IMR-90 (cell line): ENCODE measurements at regions not wholly inside any gene's neighbourhood (a gene's known extent, or its start where the extent isn't known, plus 50 kb on each side); places are given as distances from the start of the nearest gene placed in this dataset.

Source experiments
- ATAC-seq: fragments of 200-7000 bp; cut with Tn5 transposase; 2 replicates; pipeline ENCODE4 v1.9.1; 2020; ENCODE audit warnings: low read depth, mild to moderate bottlenecking, moderate library complexity
- BruUV-seq: library from RNA; stranded (reverse); fragments of 400-500 nt; replicated peaks from 2 replicates; lab custom pipeline; 2021; lab: Mats Ljungman, UMichigan
- CTCF ChIA-PET: fragments of 300-600 bp; formaldehyde crosslinking; extraction: SDS; loops from one replicate; lab custom pipeline; 2021; ENCODE audit warnings: antibody characterized with exemption; lab: Yijun Ruan, JAX
- POLR2A ChIA-PET: fragments of 300-600 bp; sonication (Branson Sonifier 250); formaldehyde crosslinking; loops from one replicate; lab custom pipeline; 2022; ENCODE audit warnings: antibody characterized with exemption; ENCODE audit not compliant: unreplicated experiment; lab: Charles Lee
- DNase-seq: peaks from one replicate; pipeline ENCODE4 v3.0.0; 2013
- H2AFZ ChIP-seq: replicated peaks from 2 replicates; pipeline ENCODE3; 2013; ENCODE audit warnings: low read length, mild to moderate bottlenecking; ENCODE audit not compliant: poor library complexity
- H2AK5ac ChIP-seq: 2 replicates; pipeline ENCODE4 v1.6.1; 2013; ENCODE audit warnings: low read depth, low read length, inconsistent platforms
- H2AK9ac ChIP-seq: replicated peaks from 2 replicates; pipeline ENCODE3; 2013; ENCODE audit warnings: mild to moderate bottlenecking, low read depth, low read length, moderate library complexity; ENCODE audit not compliant: poor library complexity
- H2BK120ac ChIP-seq: 2 replicates; pipeline ENCODE4 v1.6.1; 2013; ENCODE audit warnings: low read depth, low read length, inconsistent platforms
- H2BK15ac ChIP-seq: 3 replicates; pipeline ENCODE4 v1.6.1; 2013; ENCODE audit warnings: low read depth, low read length, inconsistent platforms
- H2BK20ac ChIP-seq: 2 replicates; pipeline ENCODE4 v1.6.1; 2013; ENCODE audit warnings: low read depth, mild to moderate bottlenecking, inconsistent platforms, low read length, moderate library complexity
- H2BK5ac ChIP-seq: 2 replicates; pipeline ENCODE4 v1.6.1; 2013; ENCODE audit warnings: mild to moderate bottlenecking, low read depth, low read length, inconsistent platforms; ENCODE audit not compliant: poor library complexity, severe bottlenecking
- H3K14ac ChIP-seq: replicated peaks from 2 replicates; pipeline ENCODE4 v1.6.1; 2013; ENCODE audit warnings: low read depth, low read length, inconsistent platforms
- H3K18ac ChIP-seq: 2 replicates; pipeline ENCODE4 v1.6.1; 2013; ENCODE audit warnings: low read depth, low read length, control low read depth
- H3K23ac ChIP-seq: 2 replicates; pipeline ENCODE4 v1.6.1; 2013; ENCODE audit warnings: low read depth, low read length, inconsistent platforms
- H3K27ac ChIP-seq: 2 replicates; pipeline ENCODE4 v1.5.1; 2013; ENCODE audit warnings: mild to moderate bottlenecking, control low read depth, low read length; ENCODE audit not compliant: insufficient read depth
- H3K27me3 ChIP-seq: 2 replicates; pipeline ENCODE4 v1.6.1; 2013; ENCODE audit warnings: low read length; ENCODE audit not compliant: control insufficient read depth, insufficient read depth
- H3K36me3 ChIP-seq: 2 replicates; pipeline ENCODE4 v1.6.1; 2013; ENCODE audit warnings: low read length, mixed read lengths; ENCODE audit not compliant: control insufficient read depth, insufficient read depth
- H3K4ac ChIP-seq: 2 replicates; pipeline ENCODE4 v1.6.1; 2013; ENCODE audit warnings: low read depth, low read length, inconsistent platforms
- H3K4me1 ChIP-seq: 2 replicates; pipeline ENCODE4 v1.6.1; 2013; ENCODE audit warnings: low read length, mixed read lengths; ENCODE audit not compliant: control insufficient read depth, insufficient read depth
- H3K4me2 ChIP-seq: 2 replicates; pipeline ENCODE4 v1.6.1; 2013; ENCODE audit warnings: low read depth, mild to moderate bottlenecking, control low read depth, low read length, moderate library complexity
- H3K4me3 ChIP-seq: 2 replicates; pipeline ENCODE4 v1.5.1; 2013; ENCODE audit warnings: low read depth, mild to moderate bottlenecking, control low read depth, low read length, moderate library complexity; ENCODE audit not compliant: insufficient read depth
- H3K56ac ChIP-seq: 2 replicates; pipeline ENCODE4 v1.6.1; 2013; ENCODE audit warnings: low read length, inconsistent platforms; ENCODE audit not compliant: insufficient read depth; ENCODE audit errors: extremely low read depth
- H3K79me1 ChIP-seq, 2 experiments: 2 replicates each; pipeline ENCODE4 v1.6.1; 2013; ENCODE audit warnings: low read length in 2 of 2, inconsistent platforms in 1 of 2, low read depth in 1 of 2
- H3K9ac ChIP-seq: 2 replicates; pipeline ENCODE4 v1.6.1; 2013; ENCODE audit warnings: low read depth, low read length, control low read depth
- H3K9me1 ChIP-seq: 2 replicates; pipeline ENCODE4 v1.6.1; 2013; ENCODE audit warnings: low read length, inconsistent platforms; ENCODE audit not compliant: insufficient read depth
- H3K9me3 ChIP-seq: 2 replicates; pipeline ENCODE4 v1.6.1; 2013; ENCODE audit warnings: low read length; ENCODE audit not compliant: control insufficient read depth, insufficient read depth
- H4K20me1 ChIP-seq: 2 replicates; pipeline ENCODE4 v1.6.1; 2013; ENCODE audit warnings: low read length, inconsistent platforms; ENCODE audit not compliant: insufficient read depth
- H4K5ac ChIP-seq: 2 replicates; pipeline ENCODE4 v1.6.1; 2013; ENCODE audit warnings: mild to moderate bottlenecking, low read depth, low read length, control low read depth
- H4K8ac ChIP-seq, 2 experiments: 2 replicates each; pipeline ENCODE4 v1.6.1; 2013; ENCODE audit warnings: low read depth in 2 of 2, low read length in 2 of 2, control low read depth in 1 of 2, inconsistent platforms in 1 of 2
- H4K91ac ChIP-seq: 2 replicates; pipeline ENCODE4 v1.6.1; 2013; ENCODE audit warnings: low read depth, low read length, inconsistent platforms; ENCODE audit not compliant: insufficient read depth
- CEBPB ChIP-seq: IDR thresholded peaks from 2 replicates; pipeline ENCODE4 v1.6.1; 2012; ENCODE audit warnings: low read depth, low read length, improper control_type of control experiment
- CHD1 ChIP-seq: IDR thresholded peaks from 2 replicates; pipeline ENCODE4 v1.6.1; 2012; ENCODE audit warnings: low read depth, low read length, improper control_type of control experiment
- FOS ChIP-seq: fragments of 150-350 bp; IDR thresholded peaks from 2 replicates; pipeline ENCODE4 v1.6.1; 2016; ENCODE audit warnings: low read depth, low read length
- POLR2A ChIP-seq: IDR thresholded peaks from 2 replicates; pipeline ENCODE4 v1.6.1; 2012; ENCODE audit warnings: mild to moderate bottlenecking, low read depth, low read length
- WGBS, 2 experiments: methylation state at CpG; one replicate each; pipeline versions ENCODE4 v1.1.5 to v1.1.7; 2013; ENCODE audit warnings: missing lambda C conversion rate in 2 of 2; ENCODE audit not compliant: insufficient read length in 1 of 2; ENCODE audit errors: extremely low coverage in 2 of 2; 5-methylcytosine and 5-hydroxymethylcytosine counted together
- dilution Hi-C: fragments of 300-500 bp; cut with HindIII; formaldehyde crosslinking; loops from one replicate; pipeline ENCODE4 v1.14.3; 2018; ENCODE audit warnings: low sequenced_read_pairs; ENCODE audit not compliant: unreplicated experiment
- in situ Hi-C: fragments of 300-500 bp; cut with MboI; formaldehyde crosslinking; loops from 3 replicates; pipeline ENCODE4 v1.14.3; 2019; ENCODE audit warnings: low sequenced_read_pairs, inconsistent platforms, mixed read lengths
- intact Hi-C: fragments of 100-400 bp; cut with micrococcal nuclease; formaldehyde crosslinking; loops from 2 replicates; pipeline ENCODE4 v1.10.0; 2022

GRCh38 chr12:98438656-98439230, 76.6 kb upstream of the TMPO start:
- Histone ChIP-seq H3K79me1 (no peaks in the 10 kb centered on the region), H2AK5ac (no peak overlapping the region), H3K9me3 (no peaks in the 10 kb centered on the region; the same call in 1 of the 2 replicates), H3K4me3 (no peak overlapping the region), H3K27ac (no peak overlapping the region), H4K8ac (no peak overlapping the region), H2BK5ac (no peak overlapping the region), H3K4ac (no peak overlapping the region), H2AFZ (no peak overlapping the region), H2AK9ac (no peak overlapping the region), H3K27me3 (peaks cover 14% of the 10 kb centered on the region), H2BK15ac (no peak overlapping the region), H4K91ac (no peak overlapping the region), H2BK120ac (no peak overlapping the region), H3K9me1 (no peaks in the 10 kb centered on the region), H4K20me1 (no peaks in the 10 kb centered on the region), H3K9ac (no peak overlapping the region), H3K14ac (no peak overlapping the region), H3K56ac (no peak overlapping the region), H3K18ac (no peak overlapping the region), H2BK20ac (no peak overlapping the region), H3K4me2 (no peak overlapping the region), H3K36me3 (no peaks in the 10 kb centered on the region), H3K23ac (no peak overlapping the region), H4K5ac (no peak overlapping the region), H3K4me1 (peaks cover 4% of the 10 kb centered on the region)
- in situ Hi-C loops, result no loop called here
- no CpG with 5 or more reads among the region's 1 CpG for WGBS, 2 experiments
- DNase-seq, result no peak
- POLR2A ChIA-PET, result interaction anchor here (0.6 kb wide), 1 partner anchor 154 kb away, joined by 4 read pairs; no protein-coding TSS in a partner anchor
- TF ChIP-seq CEBPB (no peak), FOS (no peak), POLR2A (no peak), CHD1 (no peak)
- BruUV-seq, result no TSS peak
- CTCF ChIA-PET, result no interaction called here
- ATAC-seq, result no peak
- intact Hi-C loops, result loop anchor here (1.0 kb wide), 1 partner anchor 37 kb away; no protein-coding TSS in a partner anchor
- dilution Hi-C loops, result no loop called here
